ENCODE measurements at regions not wholly inside any gene's neighbourhood (a gene's known extent, or its start where the extent isn't known, plus 50 kb on each side); places are given as distances from the start of the nearest gene placed in this dataset.

DNA sequence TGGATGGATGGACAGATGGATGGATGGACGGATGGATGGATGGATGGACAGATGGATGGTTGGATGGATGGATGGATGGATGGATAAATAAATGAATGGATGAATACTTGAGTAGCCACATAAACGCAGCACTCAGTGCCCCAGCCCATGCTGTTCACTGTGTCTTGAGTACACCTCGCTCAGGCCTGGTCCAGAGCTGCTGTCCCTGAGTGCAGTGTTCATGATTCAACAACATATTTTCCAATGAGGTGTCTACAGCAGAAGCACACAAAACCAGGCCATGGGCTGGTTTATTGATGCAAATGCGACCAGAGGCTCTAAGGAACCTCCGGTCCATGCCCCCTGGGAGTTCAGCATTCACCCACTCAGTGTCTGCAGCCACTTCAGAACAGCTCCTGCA, 584.3 kb downstream of the BRD1 start:
- no peak for DNase-seq (ENCODE audit: low read depth)

DNA sequence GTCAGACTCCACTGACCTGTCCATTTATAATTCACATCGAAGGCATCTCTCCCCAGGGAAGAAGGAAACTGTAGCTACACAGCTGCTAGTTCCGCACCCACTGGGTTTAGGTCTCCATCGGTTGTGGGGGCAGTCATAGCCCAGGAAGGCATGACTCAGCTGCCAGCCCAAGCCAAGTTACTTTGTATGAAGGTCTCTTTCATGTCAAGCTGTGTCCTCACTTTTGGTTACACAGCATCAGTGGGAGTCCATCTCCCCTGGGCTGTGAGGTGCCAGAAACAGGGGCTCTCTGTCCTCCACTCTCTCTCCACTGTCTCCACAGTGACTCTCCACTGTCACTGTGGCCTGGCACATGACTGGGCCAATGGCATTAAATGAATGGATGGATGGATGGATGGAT, 585.2 kb downstream of the BRD1 start:
- no peak for DNase-seq (ENCODE audit: low read depth)

DNA sequence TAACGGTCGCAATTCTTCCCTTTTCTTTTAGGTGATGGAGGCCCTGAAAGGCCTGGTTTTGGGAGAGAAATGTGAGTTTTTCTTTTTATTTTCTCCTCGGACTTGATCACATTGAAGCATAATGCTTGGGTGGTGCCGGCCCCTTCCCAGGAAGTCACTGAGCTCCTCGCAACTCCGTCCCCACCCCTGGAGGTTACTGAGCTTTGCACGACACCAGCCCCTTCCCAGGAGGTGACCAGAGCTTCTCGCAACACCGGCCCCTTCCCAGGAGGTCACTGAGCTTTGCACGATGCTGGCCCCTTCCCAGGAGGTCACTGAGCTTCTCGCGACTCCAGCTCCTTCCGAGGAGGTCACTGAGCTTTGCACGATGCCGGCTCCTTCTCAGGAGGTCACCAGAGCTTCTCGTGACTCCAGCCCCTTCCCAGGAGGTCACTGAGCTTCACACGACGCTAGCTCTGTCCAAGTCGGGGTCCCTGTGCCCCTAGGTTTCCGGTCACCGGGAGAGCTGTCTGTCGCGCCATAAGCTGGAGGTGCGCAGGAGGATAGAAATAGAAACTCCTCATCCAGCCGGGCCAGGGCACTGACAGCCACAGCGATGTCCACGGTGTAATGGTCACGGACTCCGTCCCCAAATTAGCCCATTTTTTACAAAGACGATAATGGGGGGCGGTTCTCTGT, 586.4 kb downstream of the BRD1 start:
- DNase-seq (ENCODE audit: low read depth): no peak

DNA sequence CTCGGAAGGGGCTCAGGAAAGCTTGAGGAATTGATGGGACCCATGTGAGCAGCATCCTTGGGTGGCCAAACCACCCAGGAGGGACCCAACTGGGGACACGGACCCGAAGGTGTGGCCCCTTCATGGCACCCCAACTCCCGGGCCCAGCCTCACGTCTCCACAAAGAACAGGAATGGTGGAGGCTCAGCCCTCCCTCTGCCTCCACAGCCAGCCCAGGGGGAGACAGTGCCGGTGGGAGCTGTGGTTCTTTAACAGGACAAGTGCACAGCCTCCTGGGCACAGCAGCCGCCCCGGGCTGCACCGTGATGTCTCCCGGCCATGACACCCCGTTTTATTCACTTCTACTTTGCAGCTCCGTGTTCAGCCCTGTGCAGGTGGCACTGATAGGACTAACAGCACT, 587.2 kb downstream of the BRD1 start:
- no peak for DNase-seq (ENCODE audit: low read depth)

DNA sequence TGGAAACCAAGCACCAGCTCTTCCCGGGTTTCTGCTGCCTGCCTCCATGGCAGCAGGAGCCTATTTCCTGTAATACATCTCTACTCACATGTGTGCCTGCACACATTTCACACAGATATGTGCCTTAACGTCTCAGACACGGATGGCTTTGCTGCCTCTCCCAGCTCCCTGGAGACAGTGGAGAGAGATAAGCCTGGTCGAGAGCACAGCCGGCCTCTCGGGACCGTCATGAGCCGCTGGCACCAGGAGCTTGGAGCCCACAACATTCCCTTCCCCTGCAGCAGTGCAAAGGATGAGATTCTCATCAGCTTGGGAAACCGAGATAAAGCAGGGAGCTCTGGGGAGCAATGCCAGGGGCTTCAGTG, 587.7 kb downstream of the BRD1 start:
- no peak for DNase-seq (ENCODE audit: low read depth)

DNA sequence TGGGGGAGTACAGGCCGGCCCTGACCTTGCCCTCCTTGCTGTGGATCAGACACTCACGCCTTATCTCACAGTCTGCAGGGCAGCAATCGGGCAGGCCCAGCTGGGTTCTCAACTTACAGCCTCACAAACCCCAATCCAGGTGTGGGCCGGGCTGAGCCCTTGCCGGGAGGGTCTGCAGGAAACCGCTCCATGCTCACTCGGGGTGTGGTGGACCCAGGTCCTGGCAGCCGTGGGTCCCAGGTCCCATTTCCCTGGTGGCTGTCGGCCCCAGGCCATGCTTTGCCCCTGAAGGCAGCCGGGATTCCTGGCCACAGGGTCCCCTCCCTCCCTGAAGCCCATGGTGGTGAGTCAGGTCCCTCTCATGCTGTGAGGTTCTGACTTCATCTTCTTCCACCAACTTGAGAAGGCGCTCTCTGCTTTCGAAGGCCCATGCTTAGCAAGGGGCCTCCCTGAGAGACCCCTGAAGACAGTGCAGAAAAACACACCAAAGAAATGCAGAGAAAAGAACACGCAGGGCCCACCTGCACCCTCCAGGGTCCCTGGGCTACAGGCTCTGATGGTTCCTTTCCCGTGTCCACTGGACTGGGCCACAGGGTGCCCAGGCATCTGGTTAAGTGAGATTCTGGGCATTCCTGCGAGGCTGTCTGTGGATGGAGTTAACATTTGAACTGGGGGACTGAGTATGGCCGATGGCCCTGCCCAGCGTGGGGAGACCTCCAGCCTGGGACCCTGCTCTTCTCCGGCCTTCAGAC, 588.2 kb downstream of the BRD1 start:
- no peak for DNase-seq (ENCODE audit: low read depth)

DNA sequence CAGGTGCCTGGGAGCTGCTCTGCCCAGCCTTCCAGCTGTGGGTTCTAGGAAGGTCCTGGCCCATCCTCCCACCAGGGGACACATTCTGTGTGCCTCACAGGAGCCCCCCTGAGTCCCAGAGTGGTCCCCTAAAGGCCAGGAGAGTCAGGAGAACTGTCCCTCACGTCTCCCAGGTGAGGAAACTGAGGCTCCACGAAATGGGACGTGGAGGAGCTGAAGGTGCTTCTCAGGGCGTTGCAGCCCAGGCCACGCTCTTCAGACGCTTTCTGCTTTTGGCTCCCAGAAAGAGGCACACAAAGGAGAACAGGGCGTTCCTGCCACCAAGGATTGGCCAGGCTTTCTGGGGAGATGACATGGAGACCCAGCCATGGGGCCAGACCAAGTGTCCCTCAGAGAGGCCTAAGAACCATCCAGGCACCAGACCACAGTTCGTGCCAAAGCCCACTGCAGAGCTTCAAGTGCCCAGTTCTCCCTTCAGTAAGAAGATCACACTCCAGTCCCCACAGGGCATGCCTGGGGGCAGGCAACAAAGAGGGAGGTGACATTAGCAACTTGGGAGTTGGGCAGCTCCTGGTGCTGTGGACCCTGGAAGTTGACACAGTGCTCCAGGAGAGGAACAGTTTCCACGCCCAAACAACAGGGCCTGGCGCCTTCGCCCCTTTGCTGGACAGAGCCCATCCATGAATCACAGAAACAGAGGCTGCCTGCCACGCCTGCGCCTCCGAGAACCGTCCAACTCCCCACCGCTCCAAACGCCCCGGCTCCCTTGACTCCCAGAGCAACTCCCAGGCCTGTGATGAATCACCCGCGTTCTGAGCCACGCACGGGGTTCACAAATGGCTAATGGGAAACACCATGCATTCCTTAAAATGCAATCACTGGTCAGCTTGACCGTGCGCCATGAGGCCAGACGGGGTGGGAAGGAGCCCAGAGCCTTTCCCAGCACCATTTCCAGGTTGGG, 589.2 kb downstream of the BRD1 start:
- DNase-seq (ENCODE audit: low read depth): no peak

DNA sequence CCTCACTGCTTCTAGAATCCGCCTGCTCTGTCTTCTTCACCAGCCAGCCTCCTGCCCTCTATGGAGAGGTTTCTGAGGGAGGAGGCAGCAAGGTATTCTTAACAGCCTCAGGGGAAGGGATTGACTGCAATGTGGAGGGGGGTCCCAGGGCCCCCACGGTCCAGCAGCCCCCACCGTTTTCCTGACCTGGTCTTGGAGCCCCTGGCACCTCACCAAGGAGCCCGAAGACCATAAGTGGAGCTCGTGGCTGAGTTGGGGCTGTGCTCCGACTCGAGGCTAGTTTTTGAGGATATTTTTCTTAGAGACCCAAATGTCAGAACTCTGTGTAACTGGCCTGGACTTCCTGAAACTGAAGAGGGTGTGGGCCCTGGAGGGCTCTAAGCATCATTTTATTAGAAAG, 590.0 kb downstream of the BRD1 start:
- no peak for DNase-seq (ENCODE audit: low read depth)

DNA sequence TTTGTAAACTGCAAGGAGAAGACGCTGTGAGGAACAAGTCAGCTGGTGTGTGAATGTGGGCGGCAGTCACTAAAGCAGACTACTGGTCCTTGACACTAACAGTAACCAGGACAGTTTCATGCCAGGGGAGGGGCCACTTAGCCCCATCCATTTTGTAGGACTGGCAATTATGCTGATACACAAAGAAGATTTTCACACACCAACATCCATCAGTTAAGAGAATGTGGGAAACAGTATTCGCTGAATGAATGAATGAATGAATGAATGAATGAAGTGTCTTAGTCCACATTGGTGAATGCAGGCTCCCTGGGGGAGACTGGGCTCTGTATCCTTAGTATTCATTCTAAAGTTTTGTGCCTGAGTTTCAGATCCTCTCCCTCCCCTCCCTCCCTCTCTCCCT, 590.4 kb downstream of the BRD1 start:
- DNase-seq (ENCODE audit: low read depth): no peak

DNA sequence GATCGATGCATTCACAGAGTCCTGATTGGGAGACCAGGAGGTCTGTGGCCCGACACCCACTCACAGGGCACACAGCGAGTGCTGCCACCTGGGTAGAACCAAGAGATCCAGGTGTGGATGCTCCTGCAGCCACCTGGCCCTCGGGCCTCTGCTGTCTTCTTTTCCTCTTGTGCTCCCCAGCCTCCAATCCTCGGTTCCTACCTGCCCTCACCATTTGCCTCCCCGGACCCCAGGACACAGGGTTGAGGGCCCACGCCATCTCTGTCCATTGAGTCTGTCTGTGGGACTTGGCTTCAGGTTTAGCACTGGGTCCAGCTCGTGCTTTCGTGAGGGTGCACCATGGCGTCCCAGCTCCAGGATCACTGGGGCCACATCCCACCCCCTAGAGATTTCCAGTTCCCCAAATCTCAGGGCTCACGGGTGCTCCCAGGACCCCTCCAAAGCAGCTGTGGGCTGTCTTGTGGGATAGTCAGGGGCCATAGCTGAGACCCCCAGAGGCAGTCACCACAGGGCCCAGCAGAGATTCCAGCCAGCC, 591.1 kb downstream of the BRD1 start:
- DNase-seq (ENCODE audit: low read depth): no peak

DNA sequence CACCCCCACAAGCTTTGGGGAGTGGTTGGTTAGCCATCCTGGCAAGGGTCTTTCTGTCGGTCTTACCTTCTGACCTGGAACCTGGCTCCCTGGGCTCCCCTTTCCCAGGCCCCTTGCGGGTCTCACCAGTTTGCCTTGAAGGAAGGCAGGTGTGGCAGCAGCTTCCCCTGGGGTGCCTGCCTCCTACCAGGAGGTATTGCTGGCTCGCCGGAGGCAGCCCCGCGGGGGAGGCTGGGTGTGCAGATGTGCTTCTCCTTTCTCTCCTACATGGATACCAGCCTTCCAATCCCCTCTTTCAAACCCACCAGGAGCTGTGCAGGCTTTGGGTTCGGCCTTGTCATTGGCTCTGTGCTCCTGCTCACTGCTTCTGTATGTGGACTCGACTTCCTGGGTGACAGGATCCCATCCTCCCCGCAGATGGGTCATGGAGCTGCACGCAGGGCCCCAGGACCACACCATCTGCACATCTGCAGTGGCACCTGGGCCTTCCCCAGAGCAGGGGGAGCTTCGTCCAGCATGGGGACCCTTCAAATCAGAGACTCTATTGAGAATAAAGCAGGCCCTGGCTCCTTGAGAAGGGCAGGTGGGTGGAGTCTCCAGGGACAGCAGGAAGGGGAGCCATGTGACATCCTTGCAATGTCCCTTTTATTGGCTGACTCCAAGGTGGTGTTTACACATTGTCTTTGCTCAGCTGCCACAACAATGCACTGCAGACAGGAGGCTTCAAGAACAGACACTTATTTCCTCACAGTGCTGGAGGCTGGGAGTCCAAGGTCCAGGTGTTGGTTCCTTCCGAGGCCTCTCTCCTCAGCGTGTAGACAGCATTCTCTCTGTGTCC, 592.0 kb downstream of the BRD1 start:
- no peak for DNase-seq (ENCODE audit: low read depth)

DNA sequence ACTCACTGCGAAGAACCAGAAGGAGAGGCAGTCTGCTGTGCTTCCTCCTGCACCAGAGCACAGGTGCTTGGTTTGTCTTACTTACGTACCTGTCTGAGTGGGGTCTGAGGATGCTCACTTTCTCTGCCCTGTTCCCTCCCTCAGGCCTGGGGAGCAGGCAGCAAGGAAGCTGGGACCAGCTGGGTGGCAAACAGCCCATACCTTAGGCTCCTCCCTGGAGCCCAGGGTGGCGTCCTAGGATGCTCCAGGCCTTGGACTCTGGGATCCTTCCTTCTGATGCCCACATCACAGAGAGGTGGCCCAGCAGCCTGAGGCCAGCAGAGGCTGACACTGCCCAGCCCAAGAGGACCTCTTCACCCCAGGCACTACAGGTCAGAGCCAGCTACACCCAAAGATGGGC, 593.2 kb downstream of the BRD1 start:
- DNase-seq (ENCODE audit: low read depth): no peak

DNA sequence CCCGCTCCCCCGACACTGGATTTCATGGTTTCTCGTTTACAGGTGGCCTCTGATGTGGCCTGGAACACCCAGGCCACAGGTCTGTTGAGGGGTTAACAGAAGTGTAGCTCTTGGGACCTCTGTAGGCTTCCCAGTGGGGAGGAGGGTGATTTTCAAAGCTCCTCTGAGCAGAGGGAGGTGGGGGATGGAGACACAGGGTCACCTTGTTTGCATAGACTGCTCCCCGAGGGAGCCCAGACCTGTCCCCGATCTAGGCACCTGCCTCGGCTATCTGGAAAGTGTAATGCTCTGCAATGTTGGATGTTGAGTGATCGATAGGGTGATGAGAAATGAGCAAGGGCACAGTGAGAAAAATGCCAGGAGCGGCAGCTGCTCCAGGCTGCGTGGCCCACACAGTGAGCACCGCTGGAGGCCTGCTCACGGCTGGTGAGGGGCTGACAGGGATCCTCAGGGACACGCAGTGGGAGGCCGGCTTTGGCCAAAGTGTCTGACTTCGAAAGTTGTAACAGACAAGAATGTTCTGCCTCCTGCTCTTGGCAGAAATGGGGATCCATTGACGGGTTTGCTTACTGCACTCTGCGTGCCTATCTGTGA, 594.1 kb downstream of the BRD1 start:
- DNase-seq (ENCODE audit: low read depth): no peak

DNA sequence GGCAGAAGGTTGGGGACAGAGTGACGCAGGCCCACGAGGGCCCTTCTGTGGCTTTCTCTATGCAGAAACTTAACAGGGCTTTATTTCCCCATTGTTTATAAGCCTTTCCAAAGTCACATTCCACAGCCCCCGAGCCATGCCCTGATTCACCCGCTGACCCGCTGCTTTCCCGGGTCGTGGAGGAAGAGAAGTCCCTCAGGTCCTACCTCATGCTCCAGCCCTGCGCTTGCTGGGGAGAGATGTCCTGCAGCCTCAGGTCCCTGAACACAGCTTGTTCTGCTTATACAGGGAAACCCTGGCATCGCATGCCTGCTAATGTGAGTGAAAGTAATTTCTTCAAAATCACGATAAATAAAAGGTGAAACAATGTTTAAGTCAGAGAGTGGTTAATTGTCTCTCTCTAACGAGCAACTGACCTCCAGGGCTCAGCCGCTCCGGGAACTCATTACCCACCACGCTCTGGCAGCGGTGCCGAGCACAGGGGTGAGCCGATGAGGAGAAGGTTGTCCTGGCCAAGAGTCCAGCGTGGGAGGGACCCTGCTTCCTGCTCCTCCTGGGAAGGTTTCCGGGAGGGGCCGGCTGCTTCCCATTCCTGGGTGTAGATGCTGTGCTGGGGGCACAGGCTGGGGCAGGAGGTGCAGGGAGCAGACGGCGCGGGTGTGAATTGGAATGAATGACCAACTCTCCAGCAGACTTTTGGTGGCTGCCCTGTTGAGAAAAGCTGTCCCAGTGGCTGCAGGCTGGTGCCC, 595.2 kb downstream of the BRD1 start:
- no peak for DNase-seq (ENCODE audit: low read depth)

DNA sequence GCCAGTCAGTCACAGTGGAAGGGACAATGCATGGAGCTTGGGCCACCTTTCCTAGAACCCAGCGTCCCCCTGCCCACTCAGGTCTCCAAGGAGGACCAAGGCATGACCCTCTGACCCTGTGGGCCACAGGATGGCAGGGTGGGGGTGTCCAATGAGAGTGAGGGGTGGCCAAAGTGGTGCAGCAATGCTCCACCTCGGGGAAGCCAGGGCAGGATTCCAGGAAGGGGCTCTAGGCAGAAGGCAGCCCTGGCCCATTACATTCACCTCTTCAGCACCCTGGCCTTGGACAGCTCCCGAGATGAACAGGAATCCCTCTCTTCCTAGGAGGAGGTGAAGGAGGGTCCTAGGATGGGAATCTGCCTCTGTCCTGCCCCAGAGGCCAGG, 597.5 kb downstream of the BRD1 start:
- DNase-seq (ENCODE audit: low read depth): no peak

DNA sequence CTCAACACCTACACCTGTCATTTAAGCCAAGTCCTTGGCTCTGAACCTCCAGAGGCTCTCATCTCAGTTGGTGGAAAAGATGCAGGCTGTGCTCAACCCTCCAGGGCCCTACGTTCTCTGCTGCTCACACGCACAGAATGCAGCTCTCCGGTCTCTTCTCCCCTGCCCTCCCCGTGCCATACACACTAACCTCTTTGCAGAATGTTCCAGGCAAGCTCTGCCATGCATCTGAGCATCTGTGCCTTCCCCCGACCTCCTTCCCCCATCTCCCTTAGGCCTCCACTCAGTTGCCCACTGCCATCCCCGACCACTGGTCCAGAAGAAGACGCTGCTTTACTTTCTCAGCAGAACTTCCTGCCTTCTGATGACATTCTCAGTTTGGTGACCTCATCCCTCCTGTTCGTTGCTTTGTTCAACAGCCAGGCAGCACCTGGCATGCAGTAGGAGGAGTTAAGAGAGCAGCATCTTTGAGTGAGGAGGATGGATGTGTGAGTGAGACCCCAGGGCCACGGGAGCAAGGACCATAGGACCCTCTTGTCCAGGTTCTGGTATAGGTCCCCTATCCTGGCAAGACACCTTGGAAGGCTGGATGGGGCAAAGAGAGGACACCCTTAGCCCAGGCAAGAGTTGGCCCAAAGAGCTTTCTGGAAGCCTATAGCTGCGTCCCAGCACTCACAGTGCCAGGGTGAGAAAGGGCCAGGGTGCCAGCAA, 598.0 kb downstream of the BRD1 start:
- DNase-seq (ENCODE audit: low read depth): no peak

DNA sequence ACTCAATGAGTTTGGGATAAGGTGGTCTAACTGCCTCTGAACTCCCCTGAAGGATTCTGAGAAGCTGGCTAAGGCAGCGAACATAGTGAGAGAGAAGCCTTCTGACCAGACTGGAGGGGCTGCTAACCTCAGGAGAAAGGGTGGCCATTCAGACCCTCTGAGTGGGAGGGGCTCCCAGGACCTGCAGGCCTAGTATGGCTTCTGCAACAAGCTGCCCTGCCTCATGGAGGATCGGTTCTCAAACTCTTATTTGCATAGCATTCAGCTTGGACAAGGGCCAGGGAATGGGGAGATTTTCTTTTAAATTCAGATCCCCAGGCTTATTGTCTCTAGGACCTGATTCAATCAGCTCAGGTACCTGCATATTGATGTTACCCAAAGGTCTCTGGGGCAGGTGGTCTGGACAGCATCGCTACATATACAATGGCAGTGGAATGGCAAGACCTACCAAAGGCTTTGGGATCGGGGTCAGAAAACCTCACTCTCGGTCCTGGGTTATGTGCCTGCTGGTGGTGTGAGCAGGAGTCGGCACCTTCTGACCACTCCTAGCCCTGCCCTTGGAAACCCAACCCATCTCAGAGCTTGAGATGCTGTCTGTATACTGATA, 599.1 kb downstream of the BRD1 start:
- no peak for DNase-seq (ENCODE audit: low read depth)

DNA sequence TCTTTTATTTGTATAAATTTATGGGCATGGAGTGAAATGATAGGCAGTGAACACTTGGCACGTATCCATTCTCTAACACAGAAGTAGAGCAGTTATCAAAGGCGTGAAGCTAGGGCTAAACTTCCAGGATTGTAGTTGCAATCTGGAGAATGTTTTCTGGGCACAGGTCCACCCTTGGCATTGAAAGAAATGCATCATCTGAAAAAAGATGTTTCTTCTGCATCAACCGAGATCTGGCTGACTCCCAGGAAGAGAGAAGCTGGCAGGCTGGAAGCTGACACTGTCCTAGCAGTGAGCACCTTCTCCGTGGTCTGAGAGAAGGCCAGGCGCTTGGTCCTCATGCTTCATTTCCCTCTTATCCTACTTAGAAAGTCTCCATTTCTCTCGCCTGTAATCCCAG, 600.0 kb downstream of the BRD1 start:
- DNase-seq (ENCODE audit: low read depth): no peak

DNA sequence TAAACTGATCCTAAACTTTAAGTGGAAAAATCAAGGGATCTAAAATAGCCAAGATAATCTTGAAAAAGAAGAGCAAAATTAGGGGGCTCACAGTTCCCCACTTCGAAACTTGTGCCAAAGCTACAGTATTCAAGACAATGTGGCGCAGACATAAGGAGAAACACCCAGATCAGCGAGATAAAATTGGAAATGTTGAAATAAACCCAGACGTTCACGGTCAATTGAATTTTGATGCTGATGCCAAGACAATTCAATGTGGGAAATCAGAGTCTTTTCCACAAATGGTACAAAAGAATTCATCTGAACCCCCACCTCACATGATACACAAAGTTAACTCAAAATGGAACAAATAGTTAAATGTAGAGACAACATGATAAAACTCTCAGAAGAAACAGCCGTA, 601.6 kb downstream of the BRD1 start:
- DNase-seq (ENCODE audit: low read depth): no peak
